Calu3 (cell line): ENCODE measurements at regions not wholly inside any gene's neighbourhood (a gene's known extent, or its start where the extent isn't known, plus 50 kb on each side); places are given as distances from the start of the nearest gene placed in this dataset.
A peak's percentile ranks its signal among the peaks of the same experiment; 100 is the strongest.

Experiments used
- BruUV-seq: library from RNA; stranded (reverse); fragments of 400-500 nt; replicated peaks from 2 replicates; lab custom pipeline; 2021; lab: Mats Ljungman, UMichigan
- CTCF ChIA-PET: fragments of 300-600 bp; sonication (Branson Sonifier 250); formaldehyde crosslinking; loops from one replicate; lab custom pipeline; 2022; ENCODE audit warnings: antibody characterized with exemption; lab: Charles Lee
- DNase-seq: peaks from one replicate; pipeline ENCODE4 v3.0.0; 2022
- H3K27ac Mint-ChIP-seq: one replicate; pipeline ENCODE4 v1.8.0; 2022; ENCODE audit warnings: mixed read lengths; ENCODE audit not compliant: unreplicated experiment
- H3K27me3 Mint-ChIP-seq: one replicate; pipeline ENCODE4 v1.8.0; 2022; ENCODE audit warnings: mixed read lengths; ENCODE audit not compliant: unreplicated experiment
- H3K36me3 Mint-ChIP-seq: one replicate; pipeline ENCODE4 v1.8.0; 2022; ENCODE audit warnings: mild to moderate bottlenecking, moderate library complexity, mixed read lengths; ENCODE audit not compliant: insufficient read depth, unreplicated experiment
- H3K4me1 Mint-ChIP-seq: one replicate; pipeline ENCODE4 v1.8.0; 2022; ENCODE audit warnings: mild to moderate bottlenecking, low read depth, mixed read lengths; ENCODE audit not compliant: unreplicated experiment
- H3K4me3 Mint-ChIP-seq: one replicate; pipeline ENCODE4 v1.8.0; 2022; ENCODE audit warnings: mild to moderate bottlenecking, low read depth, moderate library complexity, mixed read lengths; ENCODE audit not compliant: unreplicated experiment
- H3K9me3 Mint-ChIP-seq: one replicate; pipeline ENCODE4 v1.8.0; 2022; ENCODE audit warnings: low read depth, mixed read lengths; ENCODE audit not compliant: unreplicated experiment
- CTCF ChIP-seq: fragments of 200-600 bp; IDR thresholded peaks from one replicate; pipeline ENCODE4 v1.8.0; 2022; ENCODE audit warnings: antibody characterized with exemption; ENCODE audit not compliant: unreplicated experiment
- intact Hi-C: fragments of 100-400 bp; cut with micrococcal nuclease; formaldehyde crosslinking; loops from one replicate; pipeline ENCODE4 v1.10.0; 2022; ENCODE audit not compliant: unreplicated experiment

- DNase-seq, result no peak
- intact Hi-C loops, result loop anchor here (5.0 kb wide), 2 partner anchors 49 to 449 kb away; no protein-coding TSS in a partner anchor
Observed at GRCh38 chr5:159463590-159464321, 133.5 kb upstream of the IL12B start.

DNA sequence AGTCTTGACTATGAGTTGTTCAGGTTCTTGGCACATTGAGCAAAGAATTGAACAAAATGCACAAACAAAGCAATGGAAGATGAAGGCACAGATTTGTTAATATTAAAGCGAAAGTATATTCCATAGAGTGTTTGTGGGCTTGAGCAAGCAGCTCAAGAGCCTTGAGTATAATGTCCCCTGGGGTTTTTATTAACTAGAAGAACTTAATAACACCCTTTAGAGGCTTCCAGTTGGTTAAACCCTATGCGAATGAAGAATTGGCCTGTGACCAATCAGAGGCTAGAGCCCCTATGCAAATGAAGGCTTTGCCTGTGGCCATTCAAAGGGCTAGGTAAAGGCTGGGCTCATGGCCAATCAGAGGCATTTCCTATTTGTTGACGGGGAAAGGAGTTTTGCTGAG lies 135.3 kb upstream of the IL12B start:
- no peaks in the 10 kb centered on the region for H3K9me3 Mint-ChIP-seq
- no peak for DNase-seq
- CTCF ChIA-PET, result no interaction called here
- intact Hi-C loops, result no loop called here
- no peak for TF ChIP-seq CTCF
- no peak overlapping the region for H3K27ac Mint-ChIP-seq
- no peak overlapping the region for H3K4me3 Mint-ChIP-seq
- BruUV-seq, result no TSS peak
- no peaks in the 10 kb centered on the region for H3K36me3 Mint-ChIP-seq
- peaks cover 19% of the 10 kb centered on the region for H3K27me3 Mint-ChIP-seq
- no peaks in the 10 kb centered on the region for H3K4me1 Mint-ChIP-seq

More at GRCh38 chr5:159463590-159464321, 133.5 kb upstream of the IL12B start:
- Mint-ChIP-seq H3K9me3 (no peaks in the 10 kb centered on the region), H3K27ac (no peak overlapping the region), H3K36me3 (no peaks in the 10 kb centered on the region), H3K4me1 (peaks cover 18% of the 10 kb centered on the region), H3K27me3 (peaks cover 11% of the 10 kb centered on the region), H3K4me3 (no peak overlapping the region)
- no TSS peak for BruUV-seq
- CTCF ChIA-PET, result interaction anchor here (0.8 kb wide), 1 partner anchor 524 kb away, joined by 3 read pairs; no protein-coding TSS in a partner anchor
- no peak for TF ChIP-seq CTCF

DNA sequence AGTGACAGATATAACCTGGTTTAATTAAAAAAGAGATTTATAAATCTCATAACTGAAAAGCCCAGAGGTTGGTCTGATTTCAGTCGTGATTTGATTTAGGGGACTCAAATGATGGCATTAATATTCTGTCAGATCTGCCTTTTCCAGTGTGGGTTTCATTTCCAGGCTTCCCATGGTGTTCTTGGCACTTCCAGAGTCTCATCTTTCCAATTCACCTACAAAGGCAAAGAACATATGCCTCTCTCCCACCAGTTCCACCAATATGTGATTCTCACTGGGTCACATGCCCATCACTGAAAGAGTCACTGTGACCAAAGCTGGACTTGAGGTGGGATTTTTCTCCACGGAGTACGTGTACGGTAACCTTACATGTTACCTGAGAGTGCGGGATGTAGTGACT lies 137.4 kb upstream of the IL12B start:
- CTCF ChIA-PET, result no interaction called here
- BruUV-seq, result no TSS peak
- intact Hi-C loops, result no loop called here
- Mint-ChIP-seq H3K27ac (no peak overlapping the region), H3K27me3 (peaks cover 19% of the 10 kb centered on the region), H3K4me3 (no peak overlapping the region), H3K36me3 (no peaks in the 10 kb centered on the region), H3K4me1 (no peaks in the 10 kb centered on the region), H3K9me3 (no peaks in the 10 kb centered on the region)
- TF ChIP-seq CTCF, result no peak
- no peak for DNase-seq

- TF ChIP-seq CTCF, result no peak
- Mint-ChIP-seq H3K27ac (no peak overlapping the region), H3K4me3 (no peak overlapping the region), H3K27me3 (peaks cover 30% of the 10 kb centered on the region), H3K36me3 (no peaks in the 10 kb centered on the region), H3K4me1 (no peaks in the 10 kb centered on the region), H3K9me3 (no peaks in the 10 kb centered on the region)
- CTCF ChIA-PET, result no interaction called here
- peak; percentile 17 for DNase-seq
- intact Hi-C loops, result no loop called here
- no TSS peak for BruUV-seq
Observed at GRCh38 chr5:159469496-159470372, 139.4 kb upstream of the IL12B start.
